Liver (tissue), 8 donors: ENCODE measurements at regions not wholly inside any gene's neighbourhood (a gene's known extent, or its start where the extent isn't known, plus 50 kb on each side); places are given as distances from the start of the nearest gene placed in this dataset.

Experiments used
- DNase-seq: peaks from one replicate; pipeline ENCODE4 v3.0.0-alpha.2; 2017; ENCODE audit warnings: low spot score
- H3K27ac ChIP-seq, 2 donors: one replicate each; pipeline ENCODE4 v1.7.0; 2013; ENCODE audit warnings: inconsistent platforms in 2 of 2, low read length in 2 of 2, control low read depth in 1 of 2, low read depth in 1 of 2, mild to moderate bottlenecking in 1 of 2
- H3K27me3 ChIP-seq, 4 donors: one replicate each; pipeline versions ENCODE4 v1.6.1 to v1.7.0; 2013; ENCODE audit warnings: low read length in 3 of 4, inconsistent platforms in 1 of 4, mild to moderate bottlenecking in 1 of 4, moderate library complexity in 1 of 4; ENCODE audit not compliant: control insufficient read depth in 4 of 4, insufficient read depth in 4 of 4
- H3K36me3 ChIP-seq, 4 donors: one replicate each; pipeline versions ENCODE4 v1.6.1 to v1.7.0; 2013; ENCODE audit warnings: low read length in 3 of 4, mild to moderate bottlenecking in 3 of 4, low read depth in 1 of 4, moderate library complexity in 1 of 4; ENCODE audit not compliant: control insufficient read depth in 4 of 4, insufficient read depth in 3 of 4
- H3K4me1 ChIP-seq, 4 donors: one replicate each; pipeline versions ENCODE4 v1.6.1 to v1.7.0; 2013; ENCODE audit warnings: low read length in 3 of 4, mild to moderate bottlenecking in 3 of 4, moderate library complexity in 1 of 4; ENCODE audit not compliant: control insufficient read depth in 4 of 4, insufficient read depth in 4 of 4
- H3K4me3 ChIP-seq, 3 donors: one replicate each; pipeline versions ENCODE4 v1.6.1 to v1.7.0; 2013; ENCODE audit warnings: low read length in 3 of 3, control low read depth in 1 of 3, low read depth in 1 of 3, mild to moderate bottlenecking in 1 of 3
- H3K9ac ChIP-seq, 2 donors: one replicate each; pipeline ENCODE4 v1.7.0; 2013; ENCODE audit warnings: low read length in 2 of 2, mild to moderate bottlenecking in 2 of 2, moderate library complexity in 2 of 2, control low read depth in 1 of 2, low read depth in 1 of 2
- H3K9me3 ChIP-seq, 4 donors: one replicate each; pipeline versions ENCODE4 v1.6.1 to v1.7.0; 2013; ENCODE audit warnings: low read length in 3 of 4; ENCODE audit not compliant: control insufficient read depth in 4 of 4
- ATF3 ChIP-seq: IDR thresholded peaks from 2 replicates; pipeline ENCODE4 v1.6.1; 2016; ENCODE audit warnings: antibody characterized with exemption
- EGR1 ChIP-seq, 2 donors: IDR thresholded peaks; 2 replicates each; pipeline ENCODE4 v1.6.1; 2016 to 2018; ENCODE audit warnings: antibody characterized with exemption in 2 of 2, low read depth in 2 of 2
- FOXA1 ChIP-seq: IDR thresholded peaks from 2 replicates; pipeline ENCODE4 v1.6.1; 2016; ENCODE audit warnings: antibody characterized with exemption
- FOXA2 ChIP-seq: IDR thresholded peaks from 2 replicates; pipeline ENCODE4 v1.6.1; 2016; ENCODE audit warnings: antibody characterized with exemption
- GABPA ChIP-seq, 2 donors: IDR thresholded peaks in 1 of 2; conservative IDR thresholded peaks in 1 of 2; 2 replicates each; pipeline ENCODE4 v1.6.1; 2016; ENCODE audit warnings: antibody characterized with exemption in 2 of 2, mild to moderate bottlenecking in 1 of 2, moderate library complexity in 1 of 2
- HNF4A ChIP-seq, 2 donors: conservative IDR thresholded peaks; 2 replicates each; pipeline ENCODE4 v1.6.1; 2016; ENCODE audit warnings: antibody characterized with exemption in 2 of 2, mild to moderate bottlenecking in 2 of 2
- HNF4G ChIP-seq: IDR thresholded peaks from 2 replicates; pipeline ENCODE4 v1.6.1; 2016; ENCODE audit warnings: antibody characterized with exemption
- JUND ChIP-seq, 2 donors: IDR thresholded peaks; 2 replicates each; pipeline ENCODE4 v1.6.1; 2016; ENCODE audit warnings: antibody characterized with exemption in 2 of 2
- MAX ChIP-seq: IDR thresholded peaks from 2 replicates; pipeline ENCODE4 v1.6.1; 2016; ENCODE audit warnings: antibody characterized with exemption
- NR2F2 ChIP-seq: IDR thresholded peaks from 2 replicates; pipeline ENCODE4 v1.6.1; 2016; ENCODE audit warnings: antibody characterized with exemption
- RAD21 ChIP-seq, 2 donors: IDR thresholded peaks; 2 replicates each; pipeline ENCODE4 v1.6.1; 2016; ENCODE audit warnings: antibody characterized with exemption in 2 of 2, mild to moderate bottlenecking in 2 of 2
- SP1 ChIP-seq: IDR thresholded peaks from 2 replicates; pipeline ENCODE4 v1.6.1; 2018; ENCODE audit warnings: antibody characterized with exemption, mild to moderate bottlenecking
- TAF1 ChIP-seq: conservative IDR thresholded peaks from 2 replicates; pipeline ENCODE4 v1.6.1; 2016; ENCODE audit warnings: antibody characterized with exemption, mild to moderate bottlenecking
- YY1 ChIP-seq: IDR thresholded peaks from 2 replicates; pipeline ENCODE4 v1.6.1; 2016; ENCODE audit warnings: antibody characterized with exemption, mild to moderate bottlenecking
- ZBTB33 ChIP-seq: IDR thresholded peaks from 2 replicates; pipeline ENCODE4 v1.6.1; 2016; ENCODE audit warnings: antibody characterized with exemption
- WGBS: extraction: QIAGEN DNeasy Blood & Tissue Kit; methylation state at CpG from one replicate; pipeline ENCODE4 v1.1.7; 2013; 5-methylcytosine and 5-hydroxymethylcytosine counted together
- TF ChIP-seq, protein P1 (sequence below): fragments of 150-350 bp; IDR thresholded peaks from 2 replicates; pipeline ENCODE4 v1.5.1; 2017; ENCODE audit warnings: improper control_type of control experiment, low read depth, low read length; ENCODE audit not compliant: missing input control
- donor health status: healthy.
- donor health status: healthy.
- donor health status: healthy.
- donor health status: healthy.
- donor health status: healthy.

GRCh38 chr2:15757820-15758586 lies 166.3 kb downstream of the DDX1 start:
- WGBS: 97% methylated on average over 8 of the region's 8 CpGs
- no peak for TF ChIP-seq NR2F2
- no peak for TF ChIP-seq SP1
- no peak for TF ChIP-seq JUND (IDR thresholded peaks at IDR 0.05)
- TF ChIP-seq, protein P1, sequence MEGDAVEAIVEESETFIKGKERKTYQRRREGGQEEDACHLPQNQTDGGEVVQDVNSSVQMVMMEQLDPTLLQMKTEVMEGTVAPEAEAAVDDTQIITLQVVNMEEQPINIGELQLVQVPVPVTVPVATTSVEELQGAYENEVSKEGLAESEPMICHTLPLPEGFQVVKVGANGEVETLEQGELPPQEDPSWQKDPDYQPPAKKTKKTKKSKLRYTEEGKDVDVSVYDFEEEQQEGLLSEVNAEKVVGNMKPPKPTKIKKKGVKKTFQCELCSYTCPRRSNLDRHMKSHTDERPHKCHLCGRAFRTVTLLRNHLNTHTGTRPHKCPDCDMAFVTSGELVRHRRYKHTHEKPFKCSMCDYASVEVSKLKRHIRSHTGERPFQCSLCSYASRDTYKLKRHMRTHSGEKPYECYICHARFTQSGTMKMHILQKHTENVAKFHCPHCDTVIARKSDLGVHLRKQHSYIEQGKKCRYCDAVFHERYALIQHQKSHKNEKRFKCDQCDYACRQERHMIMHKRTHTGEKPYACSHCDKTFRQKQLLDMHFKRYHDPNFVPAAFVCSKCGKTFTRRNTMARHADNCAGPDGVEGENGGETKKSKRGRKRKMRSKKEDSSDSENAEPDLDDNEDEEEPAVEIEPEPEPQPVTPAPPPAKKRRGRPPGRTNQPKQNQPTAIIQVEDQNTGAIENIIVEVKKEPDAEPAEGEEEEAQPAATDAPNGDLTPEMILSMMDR: no peak
- no peak for TF ChIP-seq FOXA2
- TF ChIP-seq HNF4A (conservative IDR thresholded peaks at IDR 0.05): no peak
- no peak for TF ChIP-seq EGR1 (IDR thresholded peaks at IDR 0.05; ENCODE audit: low read depth in 2 of 2)
- no peak for TF ChIP-seq FOXA1
- no peak for TF ChIP-seq ATF3
- no peak for TF ChIP-seq HNF4G
- TF ChIP-seq YY1: no peak
- TF ChIP-seq TAF1: no peak
- TF ChIP-seq ZBTB33: no peak
- no peaks in the 10 kb centered on the region for H3K27me3 ChIP-seq
- H3K4me1 ChIP-seq: peaks cover 3 to 7% (median 5%) of the 10 kb centered on the region in 4 donors
- no peak for DNase-seq
- H3K9me3 ChIP-seq: no peaks in the 10 kb centered on the region
- no peak overlapping the region for H3K4me3 ChIP-seq
- H3K9ac ChIP-seq: no peak overlapping the region
- H3K36me3 ChIP-seq: no peaks in the 10 kb centered on the region
- H3K27ac ChIP-seq: no peak overlapping the region

DNA sequence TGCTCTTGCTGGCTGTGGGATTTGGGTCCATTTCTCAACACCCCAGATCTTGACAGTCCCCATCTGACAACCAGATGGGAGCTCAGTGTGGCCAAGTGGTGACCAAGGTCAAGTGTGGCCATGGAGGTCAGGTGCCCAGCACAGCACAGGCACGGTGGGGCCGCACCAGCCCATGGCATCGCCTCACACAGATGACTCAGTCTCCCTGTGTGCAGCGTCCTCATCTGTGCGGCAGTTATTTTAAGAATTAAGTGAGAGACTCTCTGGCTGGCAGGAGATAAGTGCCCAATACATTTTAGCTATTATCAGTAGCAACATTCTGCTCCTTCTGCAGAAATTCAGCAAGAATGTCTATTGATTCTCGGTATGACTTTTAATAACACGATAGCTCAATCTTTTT lies 167.2 kb downstream of the DDX1 start:
- Histone ChIP-seq H3K36me3 (no peaks in the 10 kb centered on the region), H3K4me3 (no peak overlapping the region), H3K4me1 (peaks cover 3 to 7% (median 5%) of the 10 kb centered on the region in 4 donors), H3K9ac (no peak overlapping the region), H3K27ac (no peak overlapping the region), H3K9me3 (no peaks in the 10 kb centered on the region), H3K27me3 (no peaks in the 10 kb centered on the region)
- 82% methylated on average over 7 of the region's 7 CpGs for WGBS
- no peak for DNase-seq
- TF ChIP-seq RAD21 (IDR thresholded peaks at IDR 0.05) (no peak), GABPA (IDR thresholded peaks at IDR 0.05 in 1 of 2, conservative IDR thresholded peaks at IDR 0.05 in 1 of 2) (no peak), MAX (no peak), HNF4A (conservative IDR thresholded peaks at IDR 0.05) (no peak), NR2F2 (no peak), SP1 (no peak)
